GM12872 (cell line): ENCODE measurements at regions not wholly inside any gene's neighbourhood (a gene's known extent, or its start where the extent isn't known, plus 50 kb on each side); places are given as distances from the start of the nearest gene placed in this dataset.

ENCODE experiments used
- CTCF ChIP-seq: IDR thresholded peaks from 3 replicates; pipeline ENCODE4 v1.5.1; 2011; ENCODE audit warnings: low read depth, mild to moderate bottlenecking, low read length, moderate library complexity; ENCODE audit not compliant: insufficient read depth

- TF ChIP-seq CTCF: no peak
These were observed 210.8 kb upstream of the FLRT2 start for GRCh38 chr14:85319101-85319500.

- no peak for TF ChIP-seq CTCF
These were observed 209.8 kb upstream of the FLRT2 start for GRCh38 chr14:85319998-85320630.

- TF ChIP-seq CTCF: no peak
These were observed 204.6 kb upstream of the FLRT2 start for GRCh38 chr14:85325134-85326017.

DNA sequence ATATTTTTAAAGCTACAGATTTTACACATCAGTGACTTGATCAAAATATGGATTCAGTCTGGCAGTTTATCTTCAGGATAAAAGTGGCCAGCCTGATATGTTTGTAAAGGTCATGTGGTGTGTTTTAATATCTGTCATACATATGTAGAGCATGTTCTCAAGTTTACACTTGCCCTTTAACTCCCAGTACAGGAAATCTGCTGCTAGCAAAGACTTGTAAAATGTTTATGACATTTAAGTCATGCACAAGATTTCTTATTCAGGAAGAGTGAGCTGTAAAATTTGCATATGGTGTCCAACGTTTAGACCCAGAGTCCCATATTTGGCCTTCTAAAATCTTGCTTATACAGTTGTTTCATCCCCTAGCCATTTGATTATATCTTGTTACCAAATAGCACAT lies 197.5 kb upstream of the FLRT2 start:
- TF ChIP-seq CTCF: no peak

- TF ChIP-seq CTCF: no peak
These were observed 196.6 kb upstream of the FLRT2 start for GRCh38 chr14:85333313-85333712.

DNA sequence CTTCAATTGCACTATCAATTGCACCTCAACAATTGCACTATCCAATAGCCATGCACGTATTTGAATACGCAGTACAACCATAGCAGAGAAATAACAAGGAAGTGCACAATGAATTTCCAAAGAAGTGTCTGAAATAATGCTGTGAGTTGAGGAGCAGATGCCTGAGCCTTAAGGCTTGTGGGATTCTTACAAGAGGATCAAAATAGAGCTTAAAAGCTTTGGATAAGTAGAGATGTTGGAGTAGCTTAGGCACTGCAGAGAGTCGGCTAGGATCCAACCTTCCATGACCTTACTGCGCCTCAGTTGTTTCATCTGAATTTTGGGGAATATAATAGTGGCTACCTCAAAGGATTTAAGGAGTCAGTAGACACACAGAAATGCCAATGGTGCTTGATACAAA lies 196.1 kb upstream of the FLRT2 start:
- TF ChIP-seq CTCF: no peak

DNA sequence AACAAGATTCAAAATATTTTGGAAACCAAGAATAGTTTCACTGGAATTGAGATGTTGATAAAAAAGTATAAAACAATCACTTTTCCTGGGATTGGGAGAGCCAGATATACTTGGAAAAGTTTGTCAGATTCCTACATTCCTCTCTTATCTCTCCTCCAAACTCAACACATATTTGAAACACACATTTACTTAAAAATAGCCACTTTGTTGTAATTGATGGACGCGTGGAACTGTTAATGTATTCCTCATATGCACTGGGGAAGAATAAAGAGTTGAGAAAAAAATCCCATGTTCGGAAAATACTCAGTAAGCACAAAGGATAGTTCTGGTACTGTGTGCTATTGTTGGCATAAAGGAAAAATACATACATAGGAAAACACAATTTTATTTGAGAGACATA lies 195.6 kb upstream of the FLRT2 start:
- no peak for TF ChIP-seq CTCF
